Spleen (tissue), 7 donors: ENCODE measurements at regions not wholly inside any gene's neighbourhood (a gene's known extent, or its start where the extent isn't known, plus 50 kb on each side); places are given as distances from the start of the nearest gene placed in this dataset.

Source experiments
- POLR2A ChIP-seq, 3 donors: fragments of 450-650 bp; IDR thresholded peaks; one replicate each; pipeline ENCODE4 v1.5.1; 2017; ENCODE audit warnings: antibody characterized with exemption in 3 of 3, mild to moderate bottlenecking in 1 of 3
- POLR2AphosphoS5 ChIP-seq, 3 donors: sonication (generic); formaldehyde crosslinking; IDR thresholded peaks; one replicate each; pipeline ENCODE4 v1.5.1; 2017; ENCODE audit warnings: antibody characterized with exemption in 3 of 3
- TF ChIP-seq, protein P1 (sequence below), 11 experiments: fragments of 200-600 bp in 7 of 11; fragments of 450-650 bp in 4 of 11; sonication (generic) in 4 of 11; IDR thresholded peaks in 8 of 11; conservative IDR thresholded peaks in 3 of 11; 1 replicate in 7 of 11; 2 replicates in 4 of 11; pipeline versions ENCODE4 v1.4.0 to v1.8.0; 2016 to 2021; ENCODE audit warnings: antibody characterized with exemption in 11 of 11, inconsistent platforms in 4 of 11, mild to moderate bottlenecking in 1 of 11
- donor health status: DM: no; HTN: no; CAD: no; lungs with moderate emphysema.
- donor health status: DM: no; HTN: no; CAD: no.
- donor health status: DM: no; HTN: no; CAD: no.

DNA sequence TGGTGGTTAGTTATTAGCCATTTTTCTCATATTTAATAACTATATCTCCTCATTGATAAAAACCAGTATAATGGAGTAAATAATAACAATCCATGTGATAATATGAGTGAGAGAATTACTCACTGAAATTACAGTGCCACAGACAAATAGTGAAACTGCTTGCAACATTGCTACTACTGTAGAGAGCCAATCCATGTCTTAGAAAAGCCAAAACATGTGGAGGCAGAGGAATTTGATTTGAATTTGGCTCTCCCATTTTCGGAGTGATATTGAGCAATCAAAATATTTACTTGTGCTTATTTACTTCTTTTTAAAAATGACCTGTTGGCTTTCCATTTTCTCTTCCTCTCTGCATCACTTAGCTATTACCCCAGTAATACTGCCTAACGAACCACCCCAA, 288.3 kb upstream of the TCF4 start:
- TF ChIP-seq, protein P1, sequence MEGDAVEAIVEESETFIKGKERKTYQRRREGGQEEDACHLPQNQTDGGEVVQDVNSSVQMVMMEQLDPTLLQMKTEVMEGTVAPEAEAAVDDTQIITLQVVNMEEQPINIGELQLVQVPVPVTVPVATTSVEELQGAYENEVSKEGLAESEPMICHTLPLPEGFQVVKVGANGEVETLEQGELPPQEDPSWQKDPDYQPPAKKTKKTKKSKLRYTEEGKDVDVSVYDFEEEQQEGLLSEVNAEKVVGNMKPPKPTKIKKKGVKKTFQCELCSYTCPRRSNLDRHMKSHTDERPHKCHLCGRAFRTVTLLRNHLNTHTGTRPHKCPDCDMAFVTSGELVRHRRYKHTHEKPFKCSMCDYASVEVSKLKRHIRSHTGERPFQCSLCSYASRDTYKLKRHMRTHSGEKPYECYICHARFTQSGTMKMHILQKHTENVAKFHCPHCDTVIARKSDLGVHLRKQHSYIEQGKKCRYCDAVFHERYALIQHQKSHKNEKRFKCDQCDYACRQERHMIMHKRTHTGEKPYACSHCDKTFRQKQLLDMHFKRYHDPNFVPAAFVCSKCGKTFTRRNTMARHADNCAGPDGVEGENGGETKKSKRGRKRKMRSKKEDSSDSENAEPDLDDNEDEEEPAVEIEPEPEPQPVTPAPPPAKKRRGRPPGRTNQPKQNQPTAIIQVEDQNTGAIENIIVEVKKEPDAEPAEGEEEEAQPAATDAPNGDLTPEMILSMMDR (IDR thresholded peaks at IDR 0.05 in 8 of 11, conservative IDR thresholded peaks at IDR 0.05 in 3 of 11) = no peak
- no peak for TF ChIP-seq POLR2A (IDR thresholded peaks at IDR 0.05)
- no peak for TF ChIP-seq POLR2AphosphoS5 (IDR thresholded peaks at IDR 0.05)
